Body of pancreas (tissue), 4 donors: ENCODE measurements at regions not wholly inside any gene's neighbourhood (a gene's known extent, or its start where the extent isn't known, plus 50 kb on each side); places are given as distances from the start of the nearest gene placed in this dataset.
"Not testable (repeated sequence)": the region's sequence is repeated elsewhere in the genome, so short reads cannot be mapped to it uniquely, and the experiment has no call there.

Source experiments
- POLR2A ChIP-seq, 3 donors: fragments of 450-650 bp; IDR thresholded peaks; one replicate each; pipeline ENCODE4 v1.6.1; 2016; ENCODE audit warnings: antibody characterized with exemption in 3 of 3, mild to moderate bottlenecking in 2 of 3
- TF ChIP-seq, protein P1 (sequence below), 7 experiments: fragments of 450-650 bp in 4 of 7; fragments of 200-600 bp in 3 of 7; sonication (generic) in 3 of 7; IDR thresholded peaks; one replicate each; pipeline ENCODE4 v1.5.1; 2016 to 2019; ENCODE audit warnings: antibody characterized with exemption in 7 of 7

DNA sequence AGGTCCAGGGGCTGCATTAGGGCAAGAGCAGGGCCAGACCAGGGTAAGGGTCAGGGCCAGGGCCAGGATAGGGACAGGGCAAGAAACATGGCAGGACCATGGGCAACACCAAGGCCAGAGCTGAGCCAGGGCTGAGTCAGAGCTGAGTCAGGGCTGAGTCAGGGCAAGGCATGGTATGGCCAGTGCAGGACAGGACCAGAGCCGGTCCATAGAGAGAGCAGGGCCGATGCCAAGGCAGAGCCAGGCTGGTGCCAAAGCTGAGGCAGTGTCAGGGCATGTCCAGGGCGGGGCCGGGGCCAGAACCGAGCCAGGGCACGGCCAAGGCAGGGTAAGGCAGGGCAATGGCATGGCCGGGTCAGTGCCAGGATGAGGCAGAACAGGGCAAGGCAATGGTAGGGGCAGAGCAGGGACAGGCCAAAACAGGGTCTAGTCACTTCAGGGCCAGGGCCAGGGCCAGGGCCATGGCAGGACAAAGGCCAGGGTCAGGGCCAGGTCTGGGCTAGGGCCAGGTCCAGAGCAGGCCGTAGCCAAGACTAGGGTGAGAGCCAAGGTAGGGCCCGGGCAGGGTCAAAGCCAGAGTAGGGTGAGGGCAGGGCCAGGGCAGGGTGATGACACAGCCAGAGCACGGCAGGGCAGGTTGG, 152.8 kb downstream of the LIPI start:
- TF ChIP-seq, protein P1, sequence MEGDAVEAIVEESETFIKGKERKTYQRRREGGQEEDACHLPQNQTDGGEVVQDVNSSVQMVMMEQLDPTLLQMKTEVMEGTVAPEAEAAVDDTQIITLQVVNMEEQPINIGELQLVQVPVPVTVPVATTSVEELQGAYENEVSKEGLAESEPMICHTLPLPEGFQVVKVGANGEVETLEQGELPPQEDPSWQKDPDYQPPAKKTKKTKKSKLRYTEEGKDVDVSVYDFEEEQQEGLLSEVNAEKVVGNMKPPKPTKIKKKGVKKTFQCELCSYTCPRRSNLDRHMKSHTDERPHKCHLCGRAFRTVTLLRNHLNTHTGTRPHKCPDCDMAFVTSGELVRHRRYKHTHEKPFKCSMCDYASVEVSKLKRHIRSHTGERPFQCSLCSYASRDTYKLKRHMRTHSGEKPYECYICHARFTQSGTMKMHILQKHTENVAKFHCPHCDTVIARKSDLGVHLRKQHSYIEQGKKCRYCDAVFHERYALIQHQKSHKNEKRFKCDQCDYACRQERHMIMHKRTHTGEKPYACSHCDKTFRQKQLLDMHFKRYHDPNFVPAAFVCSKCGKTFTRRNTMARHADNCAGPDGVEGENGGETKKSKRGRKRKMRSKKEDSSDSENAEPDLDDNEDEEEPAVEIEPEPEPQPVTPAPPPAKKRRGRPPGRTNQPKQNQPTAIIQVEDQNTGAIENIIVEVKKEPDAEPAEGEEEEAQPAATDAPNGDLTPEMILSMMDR (IDR thresholded peaks at IDR 0.05) = not testable (repeated sequence)
- TF ChIP-seq POLR2A (IDR thresholded peaks at IDR 0.05) = not testable (repeated sequence)
